Fibroblast of the aortic adventitia (primary cell): ENCODE measurements at regions not wholly inside any gene's neighbourhood (a gene's known extent, or its start where the extent isn't known, plus 50 kb on each side); places are given as distances from the start of the nearest gene placed in this dataset.

ENCODE experiments used
- DNase-seq: peaks from one replicate; pipeline ENCODE4 v3.0.0-alpha.2; 2010; ENCODE audit warnings: low read depth
- H3K4me3 ChIP-seq: 2 replicates; pipeline ENCODE4 v1.5.1; 2011; ENCODE audit warnings: low read depth, mild to moderate bottlenecking, control low read depth, low read length, moderate library complexity
- CTCF ChIP-seq: IDR thresholded peaks from 2 replicates; pipeline ENCODE4 v1.5.1; 2011; ENCODE audit warnings: mild to moderate bottlenecking, low read length, control low read depth, inconsistent platforms; ENCODE audit not compliant: insufficient read depth

DNA sequence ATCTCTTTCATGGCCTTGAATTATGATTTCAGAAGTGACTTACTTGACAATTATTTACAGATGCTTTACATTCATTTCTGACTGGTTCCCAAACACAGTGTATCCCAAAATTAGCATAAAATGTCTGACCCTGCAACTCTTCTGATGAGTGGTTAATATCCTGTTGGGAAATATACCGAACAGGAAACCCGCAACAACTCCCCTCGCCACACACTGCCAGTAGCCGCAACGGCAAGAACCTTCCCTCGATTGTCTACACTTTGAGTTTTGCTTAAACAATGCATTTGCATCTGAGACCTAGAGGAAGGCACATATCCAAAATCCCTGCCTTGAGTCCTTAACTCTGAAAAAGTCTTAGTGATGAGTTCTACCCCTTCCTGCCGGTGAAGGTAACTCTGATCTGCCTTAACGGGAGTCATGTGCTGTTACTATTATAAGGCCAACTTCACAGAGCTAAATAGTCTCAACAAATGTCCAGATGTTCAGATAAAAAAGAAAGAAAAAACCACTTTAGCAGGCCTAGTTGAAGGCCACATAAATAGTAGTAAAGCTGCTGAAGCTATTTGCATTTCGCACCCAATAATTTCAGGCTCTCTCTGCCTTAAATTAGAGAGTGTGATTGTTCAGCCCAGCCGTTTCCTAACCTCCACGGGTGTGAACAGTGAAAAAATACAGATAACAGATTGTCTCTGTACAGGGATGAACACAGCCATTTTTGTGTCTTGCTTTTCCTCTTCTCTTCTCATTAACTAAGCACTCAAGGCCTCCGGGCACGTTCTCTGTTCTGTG, 321.1 kb downstream of the HS3ST3B1 start:
- DNase-seq = no peak
- H3K4me3 ChIP-seq = no peak overlapping the region
- TF ChIP-seq CTCF = no peak

- no peak overlapping the region for H3K4me3 ChIP-seq
- no peak for DNase-seq
- TF ChIP-seq CTCF = no peak
Observed at GRCh38 chr17:14619821-14620220, 318.9 kb downstream of the HS3ST3B1 start.

DNA sequence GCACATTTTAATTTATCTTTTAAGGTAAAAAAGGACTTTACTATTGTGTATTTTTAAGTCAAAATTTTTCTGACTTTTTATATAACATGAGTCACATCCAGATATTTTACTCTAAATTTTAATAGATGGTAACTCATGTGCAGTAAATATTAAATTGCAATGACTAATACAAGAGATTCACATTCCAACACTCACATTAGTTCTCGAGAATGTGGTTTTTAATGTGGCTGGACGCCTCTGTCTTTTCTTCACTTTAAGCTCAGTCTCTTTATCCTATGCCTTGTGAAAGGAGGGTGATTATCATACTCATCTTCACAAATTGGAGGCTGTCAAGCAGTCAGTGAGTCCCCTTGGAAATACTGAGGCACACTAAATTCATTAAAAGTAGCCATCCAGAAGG, 315.6 kb downstream of the HS3ST3B1 start:
- no peak for TF ChIP-seq CTCF
- no peak for DNase-seq

DNA sequence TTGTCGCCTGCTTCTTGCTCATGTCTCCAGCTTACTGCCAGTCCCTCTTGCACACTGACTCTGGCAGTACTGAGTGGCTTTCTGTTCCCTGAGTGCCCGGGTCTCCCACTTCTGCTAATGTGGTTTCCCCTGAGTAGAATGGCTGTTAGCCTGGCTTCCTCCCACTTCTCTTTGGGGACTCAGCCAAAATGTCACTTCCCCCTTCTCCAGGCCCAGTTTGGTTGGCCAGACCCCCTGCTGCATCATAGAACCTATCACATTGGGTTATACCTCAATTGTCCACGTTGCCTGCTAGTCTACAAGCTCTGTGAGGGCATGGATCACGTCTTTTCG, 304.4 kb downstream of the HS3ST3B1 start:
- DNase-seq = no peak
- no peak overlapping the region for H3K4me3 ChIP-seq
- no peak for TF ChIP-seq CTCF

More for the DNA sequence above, 315.6 kb downstream of the HS3ST3B1 start:
- H3K4me3 ChIP-seq = no peak overlapping the region

- no peak overlapping the region for H3K4me3 ChIP-seq
- DNase-seq = no peak
- TF ChIP-seq CTCF = no peak
Observed at GRCh38 chr17:14604591-14605266, 303.8 kb downstream of the HS3ST3B1 start.

DNA sequence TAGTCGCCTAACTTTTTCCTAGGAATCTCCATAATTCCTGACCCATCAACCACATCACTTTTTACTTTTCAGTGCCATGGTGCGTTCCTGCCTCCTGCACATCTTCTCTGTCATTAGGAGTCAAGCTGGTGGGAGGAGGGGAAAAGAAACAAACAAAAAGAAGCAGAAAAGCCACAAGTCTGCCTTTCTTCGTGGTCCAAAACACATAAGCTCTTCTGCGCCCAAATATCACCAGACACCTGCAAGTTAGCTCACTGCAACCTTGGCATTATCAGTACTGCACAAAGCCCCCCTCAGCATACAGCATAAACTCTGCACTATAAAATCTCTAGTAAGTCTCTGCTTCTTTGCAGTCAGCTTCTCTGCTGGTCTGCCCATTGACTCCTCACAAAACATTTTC, 295.3 kb downstream of the HS3ST3B1 start:
- TF ChIP-seq CTCF = no peak
- no peak for DNase-seq
- H3K4me3 ChIP-seq = no peak overlapping the region

GRCh38 chr17:14595656-14596055, 294.8 kb downstream of the HS3ST3B1 start:
- no peak overlapping the region for H3K4me3 ChIP-seq
- DNase-seq = no peak
- TF ChIP-seq CTCF = no peak
